GM20000 (cell line): ENCODE measurements at regions not wholly inside any gene's neighbourhood (a gene's known extent, or its start where the extent isn't known, plus 50 kb on each side); places are given as distances from the start of the nearest gene placed in this dataset.

ENCODE experiments used
- DNase-seq: peaks from one replicate; pipeline ENCODE4 v3.0.0; 2012; ENCODE audit warnings: low spot score
- CTCF ChIP-seq: IDR thresholded peaks from 2 replicates; pipeline ENCODE4 v1.5.1; 2012; ENCODE audit warnings: mild to moderate bottlenecking, control low read depth; ENCODE audit errors: extremely low read depth, missing control alignments

- no peak for DNase-seq
- TF ChIP-seq CTCF, result no peak
Observed at GRCh38 chr1:208562151-208562960, 318.2 kb upstream of the PLXNA2 start.

GRCh38 chr1:208564466-208564865 lies 320.3 kb upstream of the PLXNA2 start:
- no peak for TF ChIP-seq CTCF
- DNase-seq, result no peak

- no peak for DNase-seq
- TF ChIP-seq CTCF, result no peak
Observed at GRCh38 chr1:208565756-208566440, 321.7 kb upstream of the PLXNA2 start.

- no peak for DNase-seq
- TF ChIP-seq CTCF, result no peak
Observed at GRCh38 chr1:208569181-208569580, 325.0 kb upstream of the PLXNA2 start.

GRCh38 chr1:208570362-208570761 lies 326.2 kb upstream of the PLXNA2 start:
- no peak for TF ChIP-seq CTCF
- DNase-seq, result no peak

- DNase-seq, result no peak
- no peak for TF ChIP-seq CTCF
Observed at GRCh38 chr1:208576425-208576824, 332.2 kb upstream of the PLXNA2 start.

GRCh38 chr1:208577381-208577905 lies 333.3 kb upstream of the PLXNA2 start:
- no peak for DNase-seq

More at GRCh38 chr1:208577381-208577905, 333.3 kb upstream of the PLXNA2 start:
- TF ChIP-seq CTCF, result no peak
